GM19397 (cell line): ENCODE measurements at regions not wholly inside any gene's neighbourhood (a gene's known extent, or its start where the extent isn't known, plus 50 kb on each side); places are given as distances from the start of the nearest gene placed in this dataset.

Experiments
- ATAC-seq: cut with Tn5 transposase; IDR thresholded peaks from one replicate; pipeline ENCODE4 v1.9.1; 2021; ENCODE audit warnings: mild to moderate bottlenecking, moderate library complexity; ENCODE audit not compliant: unreplicated experiment

DNA sequence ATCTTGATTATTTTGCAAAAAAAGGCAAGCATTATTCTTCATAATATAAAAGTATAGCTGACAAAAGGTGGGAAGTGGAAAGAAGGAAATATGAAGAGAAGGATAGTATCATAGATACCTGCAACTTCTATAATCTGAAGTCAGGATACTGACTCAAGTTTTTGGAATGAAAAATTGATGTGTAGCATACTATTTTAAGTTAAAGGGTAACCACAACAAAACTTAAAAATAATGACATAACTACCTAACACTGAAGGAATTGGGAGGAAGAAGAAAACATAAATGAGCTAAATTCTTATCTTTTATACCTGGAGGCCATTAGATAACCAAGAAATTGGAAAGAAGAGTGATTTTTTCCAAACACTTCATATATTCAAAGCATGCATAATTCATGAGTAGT lies 51.8 kb upstream of the TLE1 start:
- ATAC-seq: no peak

- ATAC-seq: no peak
Observed at GRCh38 chr9:81748091-81748490, 58.7 kb upstream of the TLE1 start.

GRCh38 chr9:81753436-81753835 lies 64.1 kb upstream of the TLE1 start:
- ATAC-seq: no peak

DNA sequence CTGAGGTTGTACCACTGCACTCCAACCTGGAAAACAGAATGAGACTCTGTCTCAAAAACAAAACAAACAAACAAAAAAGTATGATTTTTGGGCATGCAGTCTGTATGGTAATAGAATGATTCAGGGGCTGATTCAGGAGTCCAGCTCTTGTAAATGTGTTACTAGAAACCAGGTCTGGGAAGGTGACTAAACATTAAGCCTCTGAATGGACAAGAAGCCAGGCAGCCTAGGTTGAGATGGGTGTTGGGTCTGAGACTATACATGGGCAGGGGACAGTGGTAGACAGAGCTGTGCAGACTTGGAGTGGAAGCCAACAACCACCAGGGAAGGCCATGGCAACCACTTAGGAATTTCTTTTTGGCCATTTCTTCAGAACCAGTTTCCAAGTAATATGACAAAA lies 64.9 kb upstream of the TLE1 start:
- no peak for ATAC-seq

DNA sequence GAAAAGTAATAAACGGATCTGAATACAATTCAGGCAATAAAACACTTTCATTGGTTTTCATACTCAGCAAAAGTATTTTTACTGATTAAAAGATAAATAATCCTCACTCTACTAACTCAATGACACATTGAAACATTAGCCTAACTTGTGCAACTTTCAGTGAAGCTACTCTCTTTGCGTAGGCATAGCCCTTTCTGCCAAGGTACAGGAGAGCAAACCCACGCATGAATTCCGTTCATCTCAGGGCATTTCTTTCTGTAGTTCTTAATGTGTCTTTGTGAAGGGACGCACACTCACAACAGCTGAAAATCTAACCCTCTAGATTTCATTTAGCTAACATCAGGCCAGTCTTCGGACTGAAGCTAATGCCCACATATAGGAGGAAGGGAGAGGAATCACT lies 66.4 kb upstream of the TLE1 start:
- no peak for ATAC-seq

DNA sequence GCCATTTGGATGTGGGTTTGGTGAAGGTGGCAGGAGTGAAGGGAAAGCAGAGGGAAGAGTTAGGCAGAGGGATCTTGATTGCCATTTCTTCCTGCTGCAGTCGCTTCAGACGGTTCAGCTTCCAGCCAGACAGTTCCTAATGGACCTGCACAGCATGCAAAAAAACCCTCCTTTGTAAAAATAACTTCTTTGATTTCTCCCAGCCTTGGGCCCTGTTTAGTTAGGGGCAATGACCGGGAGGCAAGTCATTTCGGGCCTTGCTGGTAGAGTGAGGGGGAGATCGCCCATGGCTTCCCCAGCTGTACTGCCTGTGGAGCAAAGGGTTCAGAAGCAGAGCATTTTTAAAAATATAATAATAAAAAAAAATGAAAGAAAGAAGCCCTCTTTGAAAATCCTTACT lies 67.2 kb upstream of the TLE1 start:
- no peak for ATAC-seq

DNA sequence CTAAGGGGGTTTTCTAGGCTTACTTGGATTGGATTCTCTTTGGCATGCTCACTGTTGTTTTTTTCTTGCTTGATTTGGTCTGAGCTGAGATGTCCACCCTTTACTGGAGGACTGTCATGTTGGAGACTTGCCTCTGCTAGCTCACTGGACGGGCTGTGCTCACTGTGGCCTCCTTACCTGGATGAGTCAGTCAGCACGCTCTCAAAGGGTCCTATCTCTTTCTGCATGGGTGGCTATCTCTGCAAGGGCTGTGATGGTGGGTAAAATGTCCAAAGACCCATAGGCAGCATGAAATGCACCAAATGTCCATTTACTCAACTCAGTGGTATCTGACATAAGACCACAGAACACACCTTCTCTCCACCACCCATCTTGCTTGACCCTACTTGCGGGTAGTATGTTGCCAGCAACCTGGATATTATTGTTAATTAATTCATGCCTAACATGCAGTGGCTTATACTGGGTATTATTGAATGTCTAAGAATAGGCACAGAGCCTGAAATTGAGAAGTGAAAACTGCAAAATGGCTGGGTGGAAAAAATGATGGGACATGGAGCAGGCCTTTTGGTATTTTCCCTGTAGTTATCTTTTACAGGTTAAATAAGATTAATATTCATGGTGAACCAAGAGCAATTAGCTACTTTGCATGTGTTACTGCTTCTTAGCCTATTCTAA lies 68.9 kb upstream of the TLE1 start:
- ATAC-seq: no peak

GRCh38 chr9:81759680-81760215 lies 70.4 kb upstream of the TLE1 start:
- no peak for ATAC-seq

GRCh38 chr9:81767921-81768320 lies 78.6 kb upstream of the TLE1 start:
- ATAC-seq: no peak

DNA sequence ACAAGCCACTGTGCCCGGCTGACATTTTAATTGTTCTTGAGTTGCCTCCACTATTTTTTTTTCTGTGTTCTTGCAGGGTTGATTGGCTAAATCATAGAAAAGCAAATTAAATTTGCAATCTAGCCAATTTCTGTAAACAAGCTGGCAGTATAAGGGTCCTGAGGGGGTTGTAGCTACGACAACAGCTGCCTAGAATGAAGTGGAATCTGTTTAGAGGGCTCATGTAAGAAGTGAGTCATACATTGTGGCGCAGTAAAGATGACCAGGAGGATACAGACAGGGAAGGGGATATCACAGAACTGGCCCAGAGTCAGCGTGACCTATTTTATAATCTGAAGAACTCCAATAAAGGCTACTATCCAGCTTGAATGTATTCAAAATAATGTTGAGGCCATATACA lies 82.2 kb upstream of the TLE1 start:
- ATAC-seq: no peak

DNA sequence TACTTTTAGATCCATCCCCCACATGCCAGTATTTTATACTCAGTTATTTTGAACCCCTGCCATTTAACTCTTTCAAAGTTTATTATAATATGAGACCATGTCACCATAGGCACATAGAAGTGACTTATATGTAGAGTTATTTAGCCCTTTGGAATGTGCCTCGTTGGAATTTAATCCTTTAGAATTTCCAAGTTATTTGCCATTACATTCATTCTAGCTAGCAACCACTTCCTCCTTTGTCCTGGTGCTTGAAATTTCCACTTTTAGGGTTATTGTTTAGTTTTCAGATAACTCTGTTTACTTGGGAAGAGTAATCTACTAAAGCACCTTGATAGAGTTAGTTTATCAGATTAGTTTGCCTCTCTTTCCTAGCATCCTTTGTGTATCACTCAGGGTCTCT lies 82.8 kb upstream of the TLE1 start:
- ATAC-seq: no peak

DNA sequence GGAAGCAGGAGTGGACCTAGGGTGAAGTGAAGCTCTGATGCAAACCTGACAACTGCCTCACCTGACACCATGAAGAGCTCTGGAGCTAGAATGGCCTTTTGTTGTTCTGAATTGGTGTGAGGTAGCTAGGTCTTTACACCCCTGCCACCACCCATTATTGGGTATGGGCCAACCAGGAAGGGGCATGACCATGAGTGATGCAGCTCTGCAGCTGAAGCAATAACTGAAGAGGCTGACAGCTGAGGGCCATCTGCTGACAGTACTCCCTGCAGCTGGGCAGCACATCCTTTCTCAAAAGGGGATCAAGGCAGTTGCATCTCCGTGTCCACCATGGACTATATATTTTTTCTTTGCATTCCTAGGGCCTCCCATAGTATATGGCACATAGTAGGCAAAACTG lies 87.0 kb upstream of the TLE1 start:
- no peak for ATAC-seq

DNA sequence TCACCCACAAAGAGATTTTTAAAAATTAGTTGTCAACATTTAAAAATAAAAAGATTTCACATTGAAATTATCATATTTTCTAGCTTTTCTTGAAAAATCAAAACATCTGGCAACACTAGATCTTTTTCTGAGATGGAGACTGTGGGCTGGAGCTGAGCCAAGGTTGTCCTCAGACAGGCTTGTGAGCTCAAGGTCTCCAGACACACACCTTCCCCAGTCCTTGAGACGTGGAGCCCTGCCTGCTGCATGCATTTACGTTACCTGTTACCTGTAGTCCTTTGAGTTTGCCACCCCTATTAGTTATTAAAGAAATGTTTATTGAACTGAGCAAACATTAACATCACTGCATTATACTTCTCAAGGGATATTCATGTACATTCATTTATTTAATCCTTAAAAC lies 87.5 kb upstream of the TLE1 start:
- no peak for ATAC-seq

DNA sequence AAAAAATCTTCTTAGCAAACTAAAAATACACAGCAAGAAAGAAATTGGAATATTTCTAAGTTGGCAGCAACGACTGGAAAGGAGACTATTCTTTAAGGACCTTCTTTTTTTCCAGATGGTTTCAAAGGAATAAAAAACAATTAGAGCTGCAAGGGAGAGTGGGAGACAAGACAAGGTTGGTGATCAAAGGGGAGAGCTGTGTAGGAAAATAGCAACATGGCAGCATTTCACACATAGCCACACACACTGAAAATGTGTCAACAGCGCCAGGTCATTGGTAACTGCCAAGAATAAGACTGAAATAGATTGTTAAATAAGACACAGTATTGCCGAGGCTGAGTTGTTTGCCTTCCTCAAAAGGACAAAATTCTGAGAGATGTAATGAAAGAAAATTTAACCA lies 88.1 kb upstream of the TLE1 start:
- ATAC-seq: no peak

DNA sequence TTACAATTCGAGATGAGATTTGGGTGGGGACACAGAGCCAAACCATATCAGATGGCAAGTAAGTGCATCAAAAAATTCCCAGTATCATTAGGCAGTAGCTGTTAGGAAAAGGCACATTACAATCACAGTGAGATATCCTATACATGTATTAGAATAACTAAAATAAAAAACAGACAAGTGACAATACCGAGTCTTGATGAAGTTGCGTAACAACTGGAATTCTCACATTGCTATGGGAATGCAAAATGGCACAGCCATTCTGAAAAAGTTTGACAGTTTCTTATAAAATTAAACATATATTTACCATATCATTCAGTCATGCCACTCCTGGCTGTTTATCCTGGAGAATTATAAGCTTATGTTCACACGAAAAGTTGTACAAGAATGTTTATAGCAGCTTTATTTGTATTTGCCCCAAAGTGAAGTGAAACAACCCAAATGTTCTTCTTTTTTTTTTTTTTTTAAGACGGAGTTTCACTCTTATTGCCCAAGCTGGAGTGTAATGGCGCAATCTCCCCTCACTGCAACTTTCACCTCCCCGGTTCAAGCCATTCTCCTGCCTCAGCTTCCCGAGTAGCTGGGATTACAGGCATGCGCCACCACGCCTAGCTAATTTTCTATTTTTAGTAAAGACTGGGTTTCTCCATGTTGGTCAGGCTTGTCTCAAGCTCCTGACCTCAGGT lies 93.1 kb upstream of the TLE1 start:
- no peak for ATAC-seq

GRCh38 chr9:81787747-81788632 lies 98.6 kb upstream of the TLE1 start:
- no peak for ATAC-seq

- no peak for ATAC-seq
Observed at GRCh38 chr9:81789721-81790120, 100.4 kb upstream of the TLE1 start.

- no peak for ATAC-seq
Observed at GRCh38 chr9:81790166-81790565, 100.8 kb upstream of the TLE1 start.

DNA sequence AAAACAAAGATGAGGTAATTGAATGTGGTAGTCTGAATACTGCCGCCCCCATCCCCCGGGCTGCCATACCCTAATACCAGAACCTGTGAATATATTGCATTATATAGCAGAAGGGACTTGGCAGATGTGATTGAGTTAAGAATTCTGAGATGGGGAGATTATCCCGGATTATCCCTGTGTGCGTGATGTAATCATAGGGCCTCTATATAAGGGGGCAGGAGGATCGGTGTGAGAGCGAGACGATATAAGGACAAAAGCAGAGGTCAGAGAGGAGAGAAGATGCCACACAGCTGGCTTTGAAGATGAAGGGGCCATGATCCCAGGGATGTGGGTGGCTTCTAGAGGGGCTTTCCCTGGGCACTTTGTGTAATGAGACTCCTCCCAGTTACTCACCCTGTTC lies 101.7 kb upstream of the TLE1 start:
- ATAC-seq: no peak

DNA sequence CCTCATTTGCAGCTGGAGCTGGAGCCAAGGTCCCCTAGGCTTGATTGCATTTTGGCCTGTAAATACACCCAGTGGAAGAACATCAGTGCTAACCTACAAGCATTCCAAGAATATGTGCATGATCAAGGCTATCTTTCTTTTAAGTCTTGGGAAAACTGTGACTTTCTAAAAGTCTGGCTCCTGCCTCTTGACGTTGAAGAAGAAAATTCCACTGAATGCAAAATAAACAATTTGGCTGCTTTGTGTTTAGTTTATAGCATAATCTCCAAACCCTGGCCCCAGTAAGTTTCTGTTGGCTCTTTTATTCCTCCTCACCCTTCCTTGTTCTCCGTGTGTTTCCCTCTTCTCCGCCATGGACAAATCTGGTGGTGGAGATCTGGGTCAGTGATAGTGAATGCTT lies 109.3 kb upstream of the TLE1 start:
- ATAC-seq: no peak

GRCh38 chr9:81801190-81801589 lies 111.8 kb upstream of the TLE1 start:
- ATAC-seq: no peak

GRCh38 chr9:81804306-81804705 lies 115.0 kb upstream of the TLE1 start:
- ATAC-seq: no peak
